GM19043 (cell line): ENCODE measurements at regions not wholly inside any gene's neighbourhood (a gene's known extent, or its start where the extent isn't known, plus 50 kb on each side); places are given as distances from the start of the nearest gene placed in this dataset.

Source experiments
- ATAC-seq: cut with Tn5 transposase; IDR thresholded peaks from one replicate; pipeline ENCODE4 v1.9.1; 2021; ENCODE audit warnings: low read depth; ENCODE audit not compliant: unreplicated experiment

- no peak for ATAC-seq
Observed at GRCh38 chr3:194738254-194739093, 52.8 kb downstream of the FAM43A start.

DNA sequence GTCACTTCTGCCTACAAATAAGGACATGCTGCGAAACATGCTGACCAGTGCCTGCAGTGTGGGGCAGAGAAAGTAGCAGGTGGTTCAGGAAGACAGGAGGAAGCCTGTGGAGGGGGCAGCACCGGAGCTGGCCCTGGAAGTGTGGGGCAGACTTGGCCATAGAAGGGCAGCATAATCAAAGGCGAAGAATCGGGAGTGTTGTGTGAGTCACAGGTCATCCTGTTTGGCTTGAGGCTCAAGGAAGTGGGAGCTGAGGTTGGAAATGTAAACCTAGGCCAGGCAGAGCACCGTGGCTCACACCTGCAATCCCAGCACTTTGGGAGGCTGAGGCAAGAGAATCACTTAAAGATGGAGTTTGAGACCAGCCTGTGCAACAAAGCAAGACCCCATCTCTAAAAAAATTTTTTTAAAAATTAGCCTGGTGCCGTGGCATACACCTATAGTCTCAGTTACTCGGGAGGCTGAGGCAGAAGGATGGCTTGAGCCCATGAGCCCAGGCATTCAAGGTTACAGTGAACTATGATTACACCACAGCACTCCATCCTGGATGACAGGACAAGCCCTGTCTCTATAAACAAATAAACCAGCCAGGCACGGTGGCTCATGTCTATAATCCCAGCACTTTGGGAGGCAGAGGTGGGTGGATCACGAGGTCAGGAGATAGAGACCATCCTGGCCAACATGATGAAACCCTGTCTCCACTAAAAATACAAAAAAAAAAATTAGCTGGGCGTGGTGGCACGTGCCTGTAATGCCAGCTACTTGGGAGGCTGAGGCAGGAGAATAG is 54.0 kb downstream of the FAM43A start:
- ATAC-seq = no peak

DNA sequence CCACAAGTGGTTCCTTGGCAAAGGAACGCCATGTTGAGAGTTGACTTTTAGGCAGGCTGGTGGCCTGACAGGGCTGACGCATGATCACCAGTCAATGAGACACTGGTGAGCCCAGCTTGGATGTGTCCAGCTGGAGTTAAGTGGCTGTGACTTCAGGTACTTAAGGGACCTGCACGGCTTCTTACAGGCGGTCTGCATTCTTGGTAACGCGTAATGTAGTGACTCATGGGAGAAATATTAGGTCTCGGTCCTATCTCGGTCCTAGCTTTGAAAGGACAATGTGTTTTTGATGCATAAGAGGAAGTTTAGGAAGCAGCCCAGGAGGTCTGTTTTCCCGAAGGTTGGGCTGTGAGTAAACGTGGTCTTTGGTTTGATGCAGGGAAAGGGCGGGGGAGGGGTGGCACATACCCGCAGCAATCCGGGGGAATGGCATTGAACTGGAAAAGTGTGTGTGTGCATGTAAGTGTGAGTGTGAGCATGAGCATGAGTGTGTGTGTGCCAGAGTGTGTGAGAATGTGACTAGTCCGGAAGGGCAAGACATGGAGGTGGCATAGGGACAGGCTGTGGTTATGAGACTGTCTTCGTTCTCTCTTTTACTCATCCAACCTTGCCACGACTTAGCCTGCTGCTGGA is 55.3 kb downstream of the FAM43A start:
- ATAC-seq = no peak

- no peak for ATAC-seq
Observed at GRCh38 chr3:194741916-194742315, 56.2 kb downstream of the FAM43A start.

DNA sequence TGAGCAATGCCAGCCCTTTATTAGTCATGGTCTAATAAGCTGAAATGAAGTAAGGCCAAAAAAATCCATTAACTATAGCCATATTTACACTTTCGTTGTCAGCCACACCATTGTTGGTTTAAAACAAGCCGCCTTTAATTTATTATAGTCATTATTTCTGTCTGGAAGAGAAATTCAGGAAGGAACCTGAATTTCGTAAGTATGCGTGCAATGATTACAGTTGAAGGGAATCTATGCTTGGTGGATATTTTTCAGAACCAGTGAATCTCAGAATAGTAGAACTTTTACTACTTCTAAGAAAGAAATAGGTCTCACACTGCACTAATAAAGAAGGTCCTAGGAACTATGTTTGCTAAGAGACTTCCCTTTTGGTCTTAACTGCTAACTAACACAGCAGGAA is 59.1 kb downstream of the FAM43A start:
- ATAC-seq = no peak

DNA sequence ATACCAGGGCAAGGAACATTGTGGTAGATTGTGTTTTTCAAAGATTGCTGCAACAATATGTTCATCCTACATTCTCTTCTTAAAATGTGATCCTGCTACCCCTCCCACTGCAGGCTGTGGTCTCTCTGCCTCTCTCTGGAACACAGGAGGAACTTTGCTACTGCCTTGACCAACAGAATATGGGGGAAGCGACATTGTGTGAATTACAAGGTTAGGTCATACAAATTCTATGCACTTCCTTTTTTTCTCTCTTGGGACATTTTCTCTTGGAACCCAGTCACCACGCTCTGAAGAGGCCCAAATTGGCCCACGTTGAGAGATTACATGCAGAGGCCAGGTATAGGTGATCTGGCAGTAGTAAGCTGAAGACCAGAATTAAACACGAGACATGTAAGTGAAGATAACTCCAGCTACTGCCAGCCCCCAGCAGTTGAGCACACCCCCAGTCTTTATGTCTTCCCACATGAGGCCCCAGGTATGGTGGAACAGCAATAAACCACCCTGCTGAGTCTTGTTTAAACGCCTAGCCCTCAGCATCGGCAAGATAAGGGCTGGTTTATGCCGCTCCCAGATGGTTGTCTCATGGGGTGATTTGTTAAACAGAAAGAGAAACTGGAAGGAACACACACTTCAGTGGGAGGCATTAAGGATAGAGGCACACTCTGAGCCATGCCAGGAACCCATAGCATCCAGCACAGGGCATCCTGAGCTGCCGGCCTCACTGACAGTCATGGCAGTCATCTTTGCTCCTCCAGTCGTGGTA is 59.9 kb downstream of the FAM43A start:
- no peak for ATAC-seq

GRCh38 chr3:194748225-194748624 is 62.5 kb downstream of the FAM43A start:
- no peak for ATAC-seq

- no peak for ATAC-seq
Observed at GRCh38 chr3:194749631-194750490, 64.2 kb downstream of the FAM43A start.

GRCh38 chr3:194750491-194750828 is 64.8 kb downstream of the FAM43A start:
- no peak for ATAC-seq

- ATAC-seq = no peak
Observed at GRCh38 chr3:194755671-194756459, 70.2 kb downstream of the FAM43A start.

DNA sequence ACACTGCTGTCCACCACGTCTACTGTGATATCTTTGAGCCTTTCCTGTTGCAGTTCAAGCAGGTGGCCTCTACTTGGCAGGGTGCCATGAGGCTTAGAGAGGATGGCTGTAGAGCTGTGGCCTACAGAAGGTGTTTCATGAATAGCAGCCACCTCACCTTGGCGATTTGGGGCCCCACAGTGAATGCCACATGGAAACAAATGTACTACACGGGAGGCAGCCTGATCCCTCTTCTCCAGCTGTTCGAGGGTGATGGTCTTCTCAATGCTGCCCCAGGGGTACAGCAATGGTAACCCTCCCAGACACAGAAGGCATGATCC is 70.7 kb downstream of the FAM43A start:
- no peak for ATAC-seq

GRCh38 chr3:194756791-194757325 is 71.2 kb downstream of the FAM43A start:
- no peak for ATAC-seq

- ATAC-seq = no peak
Observed at GRCh38 chr3:194757647-194758061, 72.0 kb downstream of the FAM43A start.

DNA sequence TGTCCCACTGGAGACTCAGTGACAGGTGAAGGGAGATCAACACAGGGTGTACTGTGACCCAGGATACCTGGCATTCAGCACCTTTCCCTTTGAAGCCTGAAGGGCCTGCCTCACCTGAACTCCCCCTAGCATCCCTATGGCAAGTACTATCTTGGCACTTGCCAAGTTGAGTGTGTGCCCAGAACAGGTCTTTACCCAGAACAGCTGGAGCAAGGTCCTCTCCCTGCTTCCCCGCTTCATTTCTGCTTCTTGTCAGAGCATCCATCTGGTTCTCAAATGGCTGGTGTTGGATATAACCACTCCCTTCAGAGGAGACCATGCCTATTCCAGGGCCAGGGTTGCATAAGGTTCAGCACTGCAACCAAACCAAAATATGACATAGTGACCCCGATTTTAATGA is 73.0 kb downstream of the FAM43A start:
- no peak for ATAC-seq

- ATAC-seq = no peak
Observed at GRCh38 chr3:194760494-194761137, 74.9 kb downstream of the FAM43A start.

GRCh38 chr3:194761384-194761783 is 75.7 kb downstream of the FAM43A start:
- ATAC-seq = no peak

- ATAC-seq = no peak
Observed at GRCh38 chr3:194766845-194767244, 81.2 kb downstream of the FAM43A start.

GRCh38 chr3:194767446-194768207 is 81.9 kb downstream of the FAM43A start:
- no peak for ATAC-seq
